HG02943 (cell line): ENCODE measurements at regions not wholly inside any gene's neighbourhood (a gene's known extent, or its start where the extent isn't known, plus 50 kb on each side); places are given as distances from the start of the nearest gene placed in this dataset.

Experiments used
- ATAC-seq: cut with Tn5 transposase; IDR thresholded peaks from one replicate; pipeline ENCODE4 v1.9.1; 2021; ENCODE audit warnings: mild to moderate bottlenecking, low read depth, moderate library complexity; ENCODE audit not compliant: unreplicated experiment

DNA sequence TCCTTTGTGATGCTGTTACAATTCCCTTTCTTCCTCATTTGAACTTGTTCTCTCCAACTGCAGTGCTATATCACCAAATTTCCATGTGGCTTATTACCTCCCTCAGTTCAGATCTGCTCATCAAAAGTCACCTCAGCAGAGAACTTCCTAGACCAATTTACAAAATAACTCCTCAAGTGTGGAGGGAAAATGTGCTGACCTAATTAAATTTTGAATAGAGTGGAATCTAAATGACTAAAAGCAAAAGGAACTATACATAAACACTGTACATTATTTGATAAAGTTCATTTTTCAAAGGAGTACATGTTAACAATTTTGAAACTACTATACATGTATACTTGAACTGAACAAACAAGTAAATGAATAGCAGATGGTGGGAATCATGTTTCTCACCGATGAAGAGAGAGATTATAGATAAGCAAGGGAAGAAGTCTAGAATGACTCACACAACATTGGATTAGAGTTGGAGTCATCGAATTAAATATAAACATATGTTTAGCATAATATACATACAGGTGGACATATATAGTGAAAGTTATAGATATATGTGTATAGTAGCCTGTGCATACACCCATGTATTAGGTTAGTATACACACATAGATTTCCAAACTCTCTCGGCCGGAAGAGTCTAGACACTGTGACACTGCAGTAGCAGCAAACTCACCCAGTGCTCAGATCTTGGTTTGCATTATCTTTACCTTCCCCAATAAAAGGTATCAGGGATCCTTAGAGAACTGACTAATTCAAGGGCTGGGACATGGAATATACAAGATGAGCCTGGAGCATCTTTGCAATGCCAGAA is 318.7 kb downstream of the PCDH18 start:
- no peak for ATAC-seq

DNA sequence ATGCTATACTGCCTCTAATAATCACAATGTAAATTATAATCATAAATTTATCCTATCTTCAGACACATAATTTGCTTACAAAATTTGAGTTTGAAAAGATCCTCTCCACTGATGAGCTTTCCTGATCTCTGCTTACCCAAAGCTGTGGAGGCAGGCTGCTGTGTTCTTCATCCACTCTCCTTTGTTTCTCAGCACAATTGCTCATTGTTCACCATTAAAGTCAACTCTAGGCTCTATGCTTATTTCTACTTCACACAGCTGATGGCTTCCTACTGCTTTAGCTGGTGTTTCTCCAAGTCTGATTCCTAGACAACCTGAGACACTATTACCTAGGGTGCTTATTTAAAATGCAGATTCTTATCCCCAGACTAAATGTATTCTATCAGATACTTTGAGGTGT is 319.7 kb downstream of the PCDH18 start:
- ATAC-seq, result no peak

DNA sequence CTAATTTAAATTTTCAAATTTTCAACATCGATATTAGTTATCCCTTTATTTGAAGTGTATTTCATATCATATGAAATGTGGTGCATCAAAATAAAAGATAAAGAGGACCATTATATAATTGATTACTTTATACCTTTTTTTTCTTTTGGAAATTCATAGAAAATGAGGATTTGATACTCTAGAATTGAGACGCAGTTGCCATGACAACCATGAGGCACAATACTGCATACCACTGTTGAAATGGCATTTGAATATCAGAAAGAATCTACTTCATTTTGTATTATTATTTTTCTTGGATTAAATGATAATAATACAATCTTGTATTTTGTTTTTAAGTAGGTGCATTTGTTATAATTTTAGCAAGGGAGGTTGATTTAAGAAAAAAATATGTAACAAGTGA is 323.1 kb downstream of the PCDH18 start:
- ATAC-seq, result no peak

DNA sequence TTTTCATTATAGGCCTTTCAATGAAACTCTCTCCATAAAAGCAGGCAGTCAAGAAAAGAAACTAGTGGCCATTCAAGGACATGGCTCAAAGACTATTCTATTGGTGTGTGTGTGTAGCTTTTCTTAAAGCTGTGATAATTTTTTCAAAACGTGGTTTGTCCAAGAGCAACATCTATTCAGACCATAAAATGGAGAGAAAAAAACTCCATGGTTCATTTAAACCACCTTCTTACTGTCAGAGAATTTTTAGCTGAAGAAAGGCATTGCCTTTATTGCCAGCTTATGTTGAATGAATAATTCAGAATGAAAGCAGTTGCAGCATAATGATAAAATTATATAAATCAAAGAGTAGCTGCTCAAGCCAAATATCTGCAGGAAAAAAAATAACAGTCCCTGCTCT is 325.5 kb downstream of the PCDH18 start:
- no peak for ATAC-seq

DNA sequence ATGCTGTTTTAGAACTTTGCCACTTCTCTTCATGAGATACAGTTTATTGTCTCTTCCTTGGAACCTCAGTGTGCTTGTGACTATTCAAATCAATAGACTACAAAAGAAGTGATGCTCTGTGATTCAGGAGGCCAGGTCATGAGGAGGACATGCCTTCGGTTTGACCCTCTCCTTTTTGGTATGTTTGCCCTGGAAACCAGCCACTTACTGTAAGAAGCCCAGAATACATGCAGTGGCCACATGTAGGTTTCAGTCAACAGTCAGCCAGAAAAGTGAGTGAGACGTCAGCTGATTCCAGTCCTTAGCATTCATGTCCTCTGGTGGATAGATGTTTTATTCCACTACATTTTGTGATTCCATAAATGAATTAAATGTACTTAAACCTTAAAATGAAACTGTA is 328.7 kb downstream of the PCDH18 start:
- ATAC-seq, result no peak

DNA sequence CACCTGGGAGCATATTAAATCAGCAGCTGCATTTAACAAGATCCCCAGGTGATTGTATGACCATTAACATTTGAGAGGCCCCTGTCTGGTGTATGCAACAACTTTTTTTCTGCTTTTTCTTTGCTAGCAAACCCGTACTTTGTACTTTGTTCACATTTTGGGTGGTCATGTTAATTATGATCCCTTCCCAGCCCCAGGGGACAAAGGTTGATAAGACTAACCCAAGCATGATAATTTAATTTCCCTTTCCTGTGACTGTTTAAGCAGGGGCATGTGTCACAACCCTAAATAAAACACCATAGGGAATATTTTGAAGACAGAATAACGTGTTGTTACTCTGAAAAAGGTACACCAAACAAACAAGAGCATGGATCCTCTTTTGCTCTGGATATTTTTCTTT is 332.0 kb downstream of the PCDH18 start:
- no peak for ATAC-seq

DNA sequence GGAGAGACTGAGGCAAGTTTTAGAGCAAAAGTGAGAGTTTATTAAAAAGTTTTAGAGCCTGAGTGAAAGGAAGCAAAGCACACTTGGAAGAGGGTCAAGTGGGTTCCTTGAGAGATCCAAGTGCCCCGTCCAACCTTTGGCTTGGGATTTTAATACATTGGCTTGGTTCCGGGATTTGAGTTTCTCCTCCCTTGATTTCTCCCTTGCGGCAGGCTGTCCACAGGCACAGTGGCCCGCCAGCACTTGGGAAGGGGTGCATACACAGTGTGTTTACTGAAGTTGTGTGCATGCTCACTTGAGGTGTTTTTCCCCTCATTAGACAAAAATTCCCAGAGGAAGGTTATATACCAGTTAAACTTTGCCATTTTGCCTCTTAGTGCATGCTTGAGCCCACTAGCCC is 333.5 kb downstream of the PCDH18 start:
- ATAC-seq, result no peak

DNA sequence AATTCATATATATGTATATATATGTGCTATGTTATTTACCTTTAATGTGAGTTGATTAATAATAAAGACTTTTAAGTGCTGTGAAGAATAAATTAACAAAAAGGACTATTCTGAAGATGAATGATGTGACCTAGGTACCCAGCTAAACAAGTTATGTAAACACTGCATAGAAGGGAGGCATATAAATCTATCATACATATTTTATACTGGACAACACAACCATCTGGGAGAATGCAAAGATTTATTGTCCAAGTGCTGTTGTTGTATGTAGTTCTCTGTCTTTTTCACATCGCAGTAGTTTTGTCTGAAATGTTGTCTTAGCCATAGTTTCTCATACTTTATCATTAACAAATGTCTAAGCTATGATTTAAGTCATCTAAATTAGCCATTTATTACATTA is 337.6 kb downstream of the PCDH18 start:
- no peak for ATAC-seq

DNA sequence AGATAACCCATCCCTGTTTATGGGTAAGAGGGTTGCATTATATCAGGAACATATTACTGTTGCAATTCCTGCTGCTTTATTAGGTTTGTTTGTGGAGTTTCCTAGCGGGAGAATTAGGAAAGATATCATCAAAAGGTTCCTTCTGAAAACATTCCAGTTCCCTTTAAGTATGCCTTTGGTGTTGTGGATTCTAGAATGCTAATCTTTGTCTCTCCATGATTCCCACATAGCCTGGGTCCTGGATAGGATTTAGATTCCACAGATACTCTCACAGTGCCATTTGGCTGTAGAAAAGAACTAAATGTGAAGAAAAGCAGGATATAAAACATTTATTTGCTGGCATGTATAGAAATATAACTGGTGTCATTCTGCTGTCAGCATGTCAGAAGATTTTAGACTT is 338.7 kb downstream of the PCDH18 start:
- ATAC-seq, result no peak

DNA sequence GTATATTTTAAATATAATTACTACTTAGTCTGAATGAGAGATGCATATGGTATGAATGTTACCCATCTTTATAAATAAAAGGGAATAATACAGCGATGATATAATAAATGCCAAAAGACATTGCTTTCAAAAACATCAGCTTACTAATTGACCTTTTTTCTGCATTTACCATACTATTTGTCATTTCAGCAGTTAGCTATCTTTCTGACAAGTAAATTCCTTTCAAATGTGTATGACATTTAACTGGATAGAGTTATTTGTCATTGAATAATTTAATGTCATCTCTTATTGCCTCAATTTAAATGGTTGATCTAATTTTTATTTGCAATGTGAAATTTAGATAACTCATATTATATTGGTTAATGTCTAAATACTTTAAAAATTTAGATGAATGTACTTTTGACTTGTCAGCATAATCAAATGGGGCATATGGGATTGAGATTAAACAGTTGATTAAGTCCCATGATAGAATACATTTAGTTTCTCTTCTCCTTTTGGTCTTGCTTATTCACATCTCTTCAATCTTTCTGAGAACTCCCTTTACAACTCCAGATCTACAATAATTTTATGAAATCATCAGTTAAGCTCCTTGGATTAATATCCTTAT is 350.9 kb downstream of the PCDH18 start:
- no peak for ATAC-seq

DNA sequence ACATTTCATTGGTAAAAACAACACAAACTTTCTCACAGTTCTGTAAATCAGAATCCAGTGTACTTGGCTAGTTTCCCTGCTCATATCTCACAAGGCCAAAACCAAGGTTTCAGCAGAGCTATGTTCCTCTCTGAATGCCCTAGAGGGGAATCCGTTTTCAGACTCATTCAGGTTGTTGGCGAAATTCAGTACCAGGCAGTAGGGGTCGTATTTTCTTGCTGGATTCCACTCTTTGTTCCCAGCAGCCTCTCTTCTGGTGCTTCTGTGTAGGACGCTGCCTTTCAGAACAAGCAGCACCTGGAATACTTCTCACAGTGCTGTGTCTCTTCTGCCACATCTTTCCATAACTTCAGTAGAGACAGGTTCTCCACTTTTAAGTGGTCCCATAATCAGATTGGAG is 351.9 kb downstream of the PCDH18 start:
- ATAC-seq, result no peak

DNA sequence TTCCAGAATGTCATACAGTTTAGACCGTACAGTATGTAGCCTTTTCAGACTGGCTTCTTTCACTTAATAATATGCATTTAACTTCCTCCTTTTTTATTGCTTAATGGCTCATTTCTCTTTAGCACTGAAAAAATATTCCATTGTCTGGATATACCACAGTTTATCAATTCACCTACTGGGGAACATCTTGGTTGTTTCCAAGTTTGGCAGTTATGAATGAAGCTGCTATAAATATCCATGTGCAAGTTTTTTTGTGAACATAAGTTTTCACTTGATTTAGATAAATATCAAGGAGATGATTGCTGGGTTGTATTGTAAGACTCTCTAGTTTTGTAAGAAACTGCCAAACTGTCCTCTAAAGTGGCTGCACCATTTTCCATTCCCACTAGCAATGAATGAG is 375.5 kb downstream of the PCDH18 start:
- no peak for ATAC-seq

DNA sequence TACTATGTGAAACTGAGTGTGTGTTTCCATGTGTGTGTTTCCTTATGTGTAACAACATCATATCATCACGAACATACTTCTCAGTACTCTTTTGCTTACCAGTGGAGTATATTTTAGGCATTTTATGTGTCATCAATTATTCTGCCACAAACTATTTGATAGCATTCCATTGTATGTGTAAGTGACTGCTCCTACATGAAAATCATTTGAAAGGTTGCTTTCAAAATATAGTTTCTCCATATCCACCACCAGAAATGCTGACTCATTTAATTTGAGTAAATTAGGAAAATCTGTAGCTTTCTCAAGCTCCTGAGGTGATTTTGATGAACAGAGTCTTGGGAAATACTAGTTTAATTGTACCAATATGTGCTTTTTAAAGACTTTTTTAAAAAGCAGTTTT is 376.2 kb downstream of the PCDH18 start:
- no peak for ATAC-seq

DNA sequence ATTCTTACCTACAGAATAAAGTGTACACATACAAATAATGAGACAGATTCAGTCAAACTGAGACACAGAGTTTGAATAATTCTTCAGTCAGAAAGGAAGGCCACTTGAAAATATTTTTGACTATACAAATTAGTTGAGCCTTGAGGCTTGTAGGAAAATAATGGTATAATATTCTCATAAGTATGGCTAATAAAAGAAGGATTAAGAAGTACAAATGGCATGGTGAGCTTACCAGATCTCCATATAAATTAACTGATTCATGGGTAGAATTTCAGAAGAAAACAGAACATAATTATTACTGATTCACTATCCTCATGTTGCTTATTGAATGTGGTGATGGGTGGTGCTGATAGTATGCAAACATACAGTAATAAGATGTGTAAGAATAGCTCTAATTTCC is 401.1 kb downstream of the PCDH18 start:
- no peak for ATAC-seq

DNA sequence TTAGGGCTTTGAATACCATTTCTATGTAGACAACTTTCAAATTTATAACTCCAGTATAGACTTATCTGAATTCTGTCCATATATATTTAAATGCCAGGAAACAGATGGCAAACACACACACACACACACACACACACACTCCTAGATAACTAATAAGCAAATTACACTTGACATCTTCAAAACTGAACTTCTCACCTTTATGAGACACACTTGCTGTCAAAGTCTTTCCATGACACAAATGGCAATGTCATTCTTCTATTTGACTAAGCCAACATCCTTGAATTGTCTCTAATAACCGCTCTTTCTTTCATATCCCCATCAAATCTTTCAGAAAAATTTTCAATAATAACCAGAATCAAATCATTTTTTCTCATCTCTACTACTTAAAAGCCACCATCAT is 402.4 kb downstream of the PCDH18 start:
- ATAC-seq, result no peak

DNA sequence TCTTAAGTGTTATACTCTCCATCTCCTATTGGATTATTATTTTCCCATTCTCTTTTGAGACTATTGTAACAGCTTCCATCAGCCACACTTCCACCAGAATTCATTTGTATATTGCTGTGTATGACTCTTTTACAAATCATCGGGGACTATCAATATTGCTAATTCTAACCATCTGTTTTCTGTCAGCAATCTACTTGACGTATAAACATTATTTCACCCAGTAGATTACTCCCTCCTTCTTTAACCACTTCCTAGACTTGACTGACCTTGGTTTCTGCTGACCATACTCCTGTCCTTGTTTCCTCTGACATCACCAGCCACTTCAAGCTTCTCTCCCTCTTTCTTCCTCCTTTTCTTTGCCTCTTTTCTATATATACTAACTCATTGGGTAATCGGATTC is 402.9 kb downstream of the PCDH18 start:
- ATAC-seq, result no peak

DNA sequence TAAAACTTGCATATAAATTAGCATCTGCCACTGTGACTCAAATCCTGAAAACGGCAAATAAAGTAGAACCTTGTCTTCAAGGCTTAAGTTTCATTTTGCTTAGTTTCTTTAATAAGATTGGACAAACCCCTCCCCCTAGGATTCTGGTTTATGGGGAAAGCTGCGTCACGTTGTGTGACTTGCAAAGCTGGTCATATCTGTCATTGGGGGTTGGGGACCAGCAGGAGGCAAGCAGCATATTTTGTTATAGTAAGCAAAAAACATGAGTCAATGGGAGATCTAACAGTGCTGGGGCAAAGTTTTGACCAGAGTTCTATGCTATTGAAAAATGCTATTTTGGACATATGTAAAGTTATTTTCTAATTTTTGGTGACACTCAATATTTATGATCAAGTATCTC is 407.3 kb downstream of the PCDH18 start:
- ATAC-seq, result no peak

DNA sequence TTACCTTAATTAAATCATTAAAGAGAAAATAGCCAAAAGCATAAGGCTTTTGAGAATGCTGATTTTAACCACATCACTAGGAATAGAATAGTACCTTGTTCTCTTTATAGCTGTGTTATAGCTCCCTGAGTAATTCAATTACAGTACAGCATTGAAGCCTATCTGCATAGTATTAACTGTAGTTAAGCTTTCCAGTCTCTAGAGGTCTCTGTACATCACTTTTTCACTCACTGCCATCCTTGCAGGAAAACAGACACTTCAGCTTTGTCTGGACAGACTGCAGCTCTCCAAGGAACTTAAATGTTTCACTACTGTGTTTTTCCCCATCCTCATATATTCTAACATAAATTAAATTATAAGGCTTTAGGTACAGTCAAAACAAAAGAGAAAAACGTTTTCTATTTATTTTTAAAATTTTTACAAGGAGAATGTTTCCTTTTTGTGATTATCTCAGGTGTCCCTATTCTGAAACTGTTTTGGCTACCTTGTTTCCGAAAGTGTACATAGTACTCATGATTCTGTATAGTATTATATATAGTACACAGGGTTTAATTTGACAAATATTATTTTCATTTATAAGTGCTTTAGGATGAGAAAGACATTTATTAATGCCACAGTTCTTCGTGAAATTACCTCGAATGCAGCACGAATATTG is 407.9 kb downstream of the PCDH18 start:
- peak; percentile 87 for ATAC-seq

DNA sequence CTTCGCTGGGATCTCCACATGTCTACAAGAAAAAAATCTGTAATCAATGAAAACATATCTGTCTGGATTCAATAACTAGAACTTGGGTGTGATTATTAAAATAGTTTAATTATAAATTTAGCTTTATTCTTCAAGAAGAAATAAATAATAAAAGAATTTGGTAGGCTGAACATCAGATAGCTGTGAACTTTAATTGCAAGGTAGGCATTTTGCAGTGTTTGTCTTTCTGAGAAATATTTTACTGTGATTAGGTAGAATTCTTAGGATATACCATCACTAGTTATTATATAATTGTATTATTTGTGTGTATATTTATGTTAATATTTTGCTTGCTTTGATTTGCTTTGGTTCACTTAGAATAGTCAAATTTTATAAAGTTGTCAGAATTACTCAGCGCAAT is 409.4 kb downstream of the PCDH18 start:
- no peak for ATAC-seq

DNA sequence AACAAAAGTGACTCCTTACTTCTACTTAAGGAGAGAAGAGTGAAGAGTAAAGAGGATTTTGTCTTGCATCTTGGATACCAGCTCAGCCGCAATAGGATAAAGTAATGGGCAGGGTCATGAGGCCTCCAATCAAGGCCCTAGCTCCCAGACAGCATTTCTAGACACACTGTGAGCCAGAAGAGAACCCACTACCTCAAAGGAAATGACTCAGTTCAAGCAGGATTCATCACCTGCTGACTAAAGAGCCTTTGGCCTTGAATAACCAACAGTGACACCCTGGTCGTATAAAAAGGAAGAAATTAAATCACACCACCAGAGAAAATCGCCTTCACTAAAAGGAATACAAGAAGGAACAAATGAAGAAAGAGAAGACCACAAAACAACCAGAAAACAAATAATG is 416.1 kb downstream of the PCDH18 start:
- no peak for ATAC-seq

DNA sequence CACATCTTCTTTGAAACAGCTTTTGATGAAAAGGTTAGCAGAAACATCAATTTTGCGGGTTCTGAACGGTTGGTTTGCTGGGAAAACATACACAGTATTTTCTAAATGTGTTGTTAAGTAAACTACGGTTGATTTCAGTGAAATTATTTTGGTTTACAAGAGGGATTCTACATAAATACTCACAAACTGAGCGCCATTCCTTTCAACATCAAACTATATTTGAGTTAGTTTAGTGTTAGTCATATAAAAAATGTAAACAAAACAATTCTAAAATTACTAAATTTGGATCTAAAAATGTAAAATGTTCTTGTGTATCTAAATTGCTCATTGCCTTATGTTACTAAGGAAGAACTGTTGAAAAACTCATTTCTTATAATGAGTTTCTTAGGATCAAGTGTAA is 425.6 kb downstream of the PCDH18 start:
- ATAC-seq, result no peak

DNA sequence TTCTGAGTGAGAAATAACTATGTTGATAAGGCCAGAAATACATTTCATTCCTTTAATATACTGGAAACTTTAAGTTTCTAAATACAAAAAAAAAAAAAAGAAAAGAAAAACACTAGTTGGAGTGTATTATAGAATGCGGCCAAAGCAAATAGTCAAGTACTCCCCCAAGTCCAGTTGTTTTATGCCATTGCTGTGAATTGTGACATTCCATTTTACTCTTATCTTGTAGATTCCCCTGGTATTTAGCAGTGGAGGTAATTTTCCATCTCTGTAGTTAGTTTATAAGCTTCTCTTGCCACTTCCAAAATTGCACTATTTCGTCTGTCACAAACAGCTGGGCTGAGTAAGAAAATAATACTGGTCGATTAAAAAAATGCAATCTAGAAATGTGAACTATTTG is 426.0 kb downstream of the PCDH18 start:
- ATAC-seq, result no peak
